Activated CD4-positive, alpha-beta memory T cell treated with anti-CD3 and anti-CD28 coated beads for 36 hours (primary cell): ENCODE measurements at regions not wholly inside any gene's neighbourhood (a gene's known extent, or its start where the extent isn't known, plus 50 kb on each side); places are given as distances from the start of the nearest gene placed in this dataset.
A peak's percentile ranks its signal among the peaks of the same experiment; 100 is the strongest.
"Not testable (repeated sequence)": the region's sequence is repeated elsewhere in the genome, so short reads cannot be mapped to it uniquely, and the experiment has no call there.

Experiments used
- CTCF ChIA-PET: fragments of 350-600 bp; sonication (Branson Sonifier 250); formaldehyde crosslinking; loops from one replicate; lab custom pipeline; 2021; ENCODE audit warnings: antibody characterized with exemption, inconsistent platforms; lab: Charles Lee
- POLR2A ChIA-PET: fragments of 350-600 bp; sonication (Branson Sonifier 250); formaldehyde crosslinking; loops from one replicate; lab custom pipeline; 2021; ENCODE audit warnings: antibody characterized with exemption; lab: Charles Lee
- DNase-seq: peaks from one replicate; pipeline ENCODE4 v3.0.0-alpha.2; 2020
- H3K27ac Mint-ChIP-seq: one replicate; pipeline ENCODE4 v1.8.0; 2021; ENCODE audit warnings: mixed read lengths
- H3K27me3 Mint-ChIP-seq: one replicate; pipeline ENCODE4 v1.8.0; 2021; ENCODE audit warnings: mixed read lengths
- H3K36me3 Mint-ChIP-seq: one replicate; pipeline ENCODE4 v1.8.0; 2021; ENCODE audit warnings: mixed read lengths
- H3K4me1 Mint-ChIP-seq: one replicate; pipeline ENCODE4 v1.8.0; 2021; ENCODE audit warnings: low read depth, mixed read lengths
- H3K4me3 Mint-ChIP-seq: one replicate; pipeline ENCODE4 v1.8.0; 2021; ENCODE audit warnings: mild to moderate bottlenecking, mixed read lengths
- H3K9me3 Mint-ChIP-seq: one replicate; pipeline ENCODE4 v1.8.0; 2021; ENCODE audit warnings: mixed read lengths
- intact Hi-C: fragments of 100-400 bp; cut with micrococcal nuclease; formaldehyde crosslinking; loops from one replicate; pipeline ENCODE4 v1.15.1; 2023

GRCh38 chr14:30278856-30279255 is 280.1 kb upstream of the G2E3 start:
- CTCF ChIA-PET, DNase-seq, H3K27me3 Mint-ChIP-seq, POLR2A ChIA-PET, H3K4me3 Mint-ChIP-seq, H3K36me3 Mint-ChIP-seq, H3K27ac Mint-ChIP-seq, intact Hi-C loops, H3K4me1 Mint-ChIP-seq, H3K9me3 Mint-ChIP-seq: not testable (repeated sequence)

GRCh38 chr14:30283822-30284446 is 275.0 kb upstream of the G2E3 start:
- H3K27ac Mint-ChIP-seq = no peak overlapping the region
- CTCF ChIA-PET = interaction anchor here (0.6 to 2.6 kb wide), 8 partner anchors 9 to 252 kb away, joined by 3 to 24 read pairs (median 4); no protein-coding TSS in a partner anchor
- POLR2A ChIA-PET = no interaction called here
- no peak overlapping the region for H3K4me3 Mint-ChIP-seq
- no peaks in the 10 kb centered on the region for H3K9me3 Mint-ChIP-seq
- peak; percentile 18 for DNase-seq
- intact Hi-C loops = no loop called here
- no peaks in the 10 kb centered on the region for H3K36me3 Mint-ChIP-seq
- H3K27me3 Mint-ChIP-seq = peaks cover 2% of the 10 kb centered on the region
- H3K4me1 Mint-ChIP-seq = no peaks in the 10 kb centered on the region

- Mint-ChIP-seq H3K4me3 (no peak overlapping the region), H3K4me1 (no peaks in the 10 kb centered on the region), H3K9me3 (no peaks in the 10 kb centered on the region), H3K36me3 (no peaks in the 10 kb centered on the region), H3K27me3 (peaks cover 2% of the 10 kb centered on the region), H3K27ac (no peak overlapping the region)
- DNase-seq = no peak
- ChIA-PET POLR2A (no interaction called here), CTCF (interaction anchor here (2.3 to 2.6 kb wide), 2 partner anchors 11 to 15 kb away, joined by 8 to 11 read pairs; no protein-coding TSS in a partner anchor)
- intact Hi-C loops = no loop called here
Observed at GRCh38 chr14:30284808-30285207, 274.1 kb upstream of the G2E3 start.

GRCh38 chr14:30287579-30288445 is 271.1 kb upstream of the G2E3 start:
- no peaks in the 10 kb centered on the region for H3K9me3 Mint-ChIP-seq
- intact Hi-C loops = no loop called here
- DNase-seq = no peak
- CTCF ChIA-PET = interaction anchor here (1.7 kb wide), 1 partner anchor 17 kb away, joined by 7 read pairs; no protein-coding TSS in a partner anchor
- H3K36me3 Mint-ChIP-seq = no peaks in the 10 kb centered on the region
- H3K27me3 Mint-ChIP-seq = peaks cover under 1% of the 10 kb centered on the region
- H3K27ac Mint-ChIP-seq = no peak overlapping the region
- H3K4me3 Mint-ChIP-seq = no peak overlapping the region
- POLR2A ChIA-PET = no interaction called here
- no peaks in the 10 kb centered on the region for H3K4me1 Mint-ChIP-seq

GRCh38 chr14:30290001-30290400 is 269.0 kb upstream of the G2E3 start:
- ChIA-PET POLR2A (no interaction called here), CTCF (interaction anchor here (1.3 kb wide), 1 partner anchor 20 kb away, joined by 3 read pairs; no protein-coding TSS in a partner anchor)
- no peaks in the 10 kb centered on the region for H3K27me3 Mint-ChIP-seq
- no peaks in the 10 kb centered on the region for H3K4me1 Mint-ChIP-seq
- H3K27ac Mint-ChIP-seq = no peak overlapping the region
- DNase-seq = no peak
- no peak overlapping the region for H3K4me3 Mint-ChIP-seq
- H3K36me3 Mint-ChIP-seq = no peaks in the 10 kb centered on the region
- no peaks in the 10 kb centered on the region for H3K9me3 Mint-ChIP-seq
- intact Hi-C loops = no loop called here

- POLR2A ChIA-PET = no interaction called here
- Mint-ChIP-seq H3K27me3 (no peaks in the 10 kb centered on the region), H3K4me1 (peaks cover 3% of the 10 kb centered on the region), H3K9me3 (no peaks in the 10 kb centered on the region), H3K36me3 (no peaks in the 10 kb centered on the region), H3K27ac (no peak overlapping the region), H3K4me3 (no peak overlapping the region)
- CTCF ChIA-PET = interaction anchor here (1.1 kb wide), 1 partner anchor 21 kb away, joined by 4 read pairs; no protein-coding TSS in a partner anchor
- DNase-seq = no peak
- intact Hi-C loops = no loop called here
Observed at GRCh38 chr14:30291216-30291615, 267.7 kb upstream of the G2E3 start.

GRCh38 chr14:30292541-30292940 is 266.4 kb upstream of the G2E3 start:
- DNase-seq = no peak
- Mint-ChIP-seq H3K27me3 (no peaks in the 10 kb centered on the region), H3K27ac (no peak overlapping the region), H3K9me3 (no peaks in the 10 kb centered on the region), H3K4me3 (no peak overlapping the region), H3K36me3 (no peaks in the 10 kb centered on the region), H3K4me1 (peaks cover 6% of the 10 kb centered on the region)
- POLR2A ChIA-PET = no interaction called here
- intact Hi-C loops = no loop called here
- CTCF ChIA-PET = interaction anchor here (0.7 to 1.6 kb wide), 2 partner anchors 9 to 22 kb away, joined by 3 to 7 read pairs; no protein-coding TSS in a partner anchor

- CTCF ChIA-PET = no interaction called here
- intact Hi-C loops = no loop called here
- Mint-ChIP-seq H3K27me3 (no peaks in the 10 kb centered on the region), H3K27ac (no peak overlapping the region), H3K4me1 (peaks cover 6% of the 10 kb centered on the region), H3K36me3 (no peaks in the 10 kb centered on the region), H3K9me3 (no peaks in the 10 kb centered on the region), H3K4me3 (no peak overlapping the region)
- no peak for DNase-seq
- POLR2A ChIA-PET = no interaction called here
Observed at GRCh38 chr14:30295980-30296379, 263.0 kb upstream of the G2E3 start.

GRCh38 chr14:30296931-30297405 is 262.0 kb upstream of the G2E3 start:
- Mint-ChIP-seq H3K27ac (no peak overlapping the region), H3K4me3 (no peak overlapping the region), H3K4me1 (peaks cover 6% of the 10 kb centered on the region), H3K9me3 (no peaks in the 10 kb centered on the region), H3K27me3 (no peaks in the 10 kb centered on the region), H3K36me3 (no peaks in the 10 kb centered on the region)
- POLR2A ChIA-PET = no interaction called here
- CTCF ChIA-PET = interaction anchor here (1.1 kb wide), 1 partner anchor 26 kb away, joined by 3 read pairs; no protein-coding TSS in a partner anchor
- DNase-seq = peak; percentile 30
- intact Hi-C loops = no loop called here

- intact Hi-C loops = no loop called here
- ChIA-PET POLR2A (no interaction called here), CTCF (interaction anchor here (1.1 to 1.2 kb wide), 2 partner anchors 14 to 28 kb away, joined by 3 read pairs; no protein-coding TSS in a partner anchor)
- no peak overlapping the region for H3K27ac Mint-ChIP-seq
- no peak for DNase-seq
- peaks cover 6% of the 10 kb centered on the region for H3K4me1 Mint-ChIP-seq
- H3K9me3 Mint-ChIP-seq = no peaks in the 10 kb centered on the region
- H3K36me3 Mint-ChIP-seq = no peaks in the 10 kb centered on the region
- H3K27me3 Mint-ChIP-seq = no peaks in the 10 kb centered on the region
- no peak overlapping the region for H3K4me3 Mint-ChIP-seq
Observed at GRCh38 chr14:30297876-30298795, 260.8 kb upstream of the G2E3 start.

GRCh38 chr14:30299915-30300314 is 259.0 kb upstream of the G2E3 start:
- no peaks in the 10 kb centered on the region for H3K9me3 Mint-ChIP-seq
- intact Hi-C loops = no loop called here
- CTCF ChIA-PET = no interaction called here

More at GRCh38 chr14:30299915-30300314, 259.0 kb upstream of the G2E3 start:
- Mint-ChIP-seq H3K4me3 (no peak overlapping the region), H3K27ac (no peak overlapping the region), H3K4me1 (peaks cover 6% of the 10 kb centered on the region), H3K27me3 (no peaks in the 10 kb centered on the region), H3K36me3 (no peaks in the 10 kb centered on the region)
- DNase-seq = no peak
- POLR2A ChIA-PET = no interaction called here
